GM18861 (cell line): ENCODE measurements at regions not wholly inside any gene's neighbourhood (a gene's known extent, or its start where the extent isn't known, plus 50 kb on each side); places are given as distances from the start of the nearest gene placed in this dataset.

Source experiments
- ATAC-seq: cut with Tn5 transposase; IDR thresholded peaks from one replicate; pipeline ENCODE4 v1.9.1; 2021; ENCODE audit not compliant: unreplicated experiment

DNA sequence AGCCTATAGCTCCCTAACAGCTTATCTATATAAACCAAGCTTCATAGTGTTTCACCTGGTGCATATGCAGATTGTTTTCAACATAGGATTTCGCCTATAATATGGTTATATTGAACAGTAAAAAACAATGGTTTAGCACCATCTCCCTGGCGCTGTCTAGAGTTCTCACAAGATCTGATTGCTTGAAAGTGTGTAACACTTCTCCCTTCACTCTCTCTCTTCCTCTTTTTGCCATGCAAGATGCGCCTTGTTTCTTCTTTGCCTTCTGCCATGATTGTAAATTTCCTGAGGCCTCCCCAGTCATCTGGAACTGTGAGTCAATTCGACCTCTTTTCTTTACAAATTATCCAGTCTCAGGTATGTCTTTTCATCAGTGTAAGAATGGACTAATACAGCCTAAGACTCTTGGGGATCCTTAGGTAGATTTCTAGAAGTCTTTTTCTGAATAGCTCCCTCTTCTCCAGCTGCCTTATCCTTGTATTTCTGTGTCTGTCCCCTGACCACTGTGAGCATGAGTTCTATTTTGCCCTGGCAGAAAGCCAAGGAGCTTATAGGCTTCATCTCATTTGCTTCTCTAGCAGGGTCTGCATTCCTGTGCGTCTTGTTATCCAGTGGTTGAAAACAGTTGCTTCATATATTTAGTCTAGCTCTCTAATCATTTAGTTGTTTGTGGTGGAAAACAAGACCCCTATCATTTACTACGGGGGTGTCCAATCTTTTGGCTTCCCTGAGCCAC lies 401.6 kb downstream of the GPD2 start:
- no peak for ATAC-seq

DNA sequence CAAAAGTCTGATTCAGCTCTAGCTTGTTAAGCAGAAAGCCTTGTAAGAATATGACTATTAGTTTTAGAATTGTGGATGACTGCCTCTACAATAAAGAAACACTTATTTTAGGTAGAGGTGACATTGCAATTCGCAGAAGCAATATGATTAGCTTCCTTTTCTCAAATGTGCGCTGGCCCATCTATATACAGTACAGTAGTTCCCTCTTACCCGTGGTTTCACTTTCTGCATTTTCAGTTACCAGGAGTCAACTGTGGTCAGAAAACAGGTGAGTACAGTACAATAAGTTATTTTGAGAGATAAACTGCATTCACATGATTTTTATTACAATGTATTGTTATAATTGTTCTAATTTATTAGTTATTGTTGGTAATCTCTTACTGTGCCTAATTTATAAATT lies 405.1 kb downstream of the GPD2 start:
- no peak for ATAC-seq

GRCh38 chr2:156845806-156846558 lies 409.8 kb downstream of the GPD2 start:
- ATAC-seq = no peak

- ATAC-seq = no peak
Observed at GRCh38 chr2:156852210-156852609, 405.3 kb upstream of the GALNT5 start.

- ATAC-seq = no peak
Observed at GRCh38 chr2:156852681-156853080, 404.8 kb upstream of the GALNT5 start.

GRCh38 chr2:156864325-156864724 lies 393.2 kb upstream of the GALNT5 start:
- no peak for ATAC-seq

DNA sequence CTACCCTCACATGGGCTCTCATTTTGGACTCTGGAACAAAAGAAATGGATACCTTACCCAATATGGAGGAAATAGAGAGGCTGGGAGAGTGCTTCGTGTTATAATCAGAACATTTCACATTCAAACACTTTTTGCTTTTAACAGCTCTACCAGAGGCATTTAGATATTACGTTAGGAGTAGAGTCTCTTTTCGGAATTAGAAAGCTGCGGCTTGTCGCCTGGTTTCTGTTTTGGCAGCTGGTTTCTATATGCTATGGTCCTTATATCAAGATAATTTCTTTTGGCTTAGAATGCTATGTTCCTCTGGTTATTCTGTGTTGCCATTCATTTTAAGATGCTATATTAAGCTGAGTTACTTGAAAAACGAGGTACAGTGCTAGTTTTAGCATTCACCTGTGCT lies 392.8 kb upstream of the GALNT5 start:
- ATAC-seq = no peak

GRCh38 chr2:156867201-156867600 lies 390.3 kb upstream of the GALNT5 start:
- no peak for ATAC-seq

DNA sequence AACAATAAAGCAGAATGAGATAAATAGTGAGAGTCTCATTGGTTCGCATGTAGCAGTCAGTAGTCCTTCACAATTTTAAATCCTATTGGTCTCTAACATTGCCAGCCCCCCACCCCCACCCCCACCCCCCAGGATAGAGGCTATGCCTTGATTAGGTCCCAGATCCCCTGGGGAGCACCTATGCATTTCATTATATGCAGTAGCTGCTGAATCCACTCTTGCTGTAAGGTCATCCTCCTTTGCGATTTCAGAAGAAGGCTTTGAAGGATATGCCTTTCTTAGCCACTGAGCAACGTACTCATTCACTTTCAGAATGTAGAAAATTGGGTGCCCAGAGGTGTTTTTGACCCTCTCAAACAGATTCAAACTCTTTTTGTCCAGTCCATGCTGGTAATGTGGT lies 382.8 kb upstream of the GALNT5 start:
- no peak for ATAC-seq

DNA sequence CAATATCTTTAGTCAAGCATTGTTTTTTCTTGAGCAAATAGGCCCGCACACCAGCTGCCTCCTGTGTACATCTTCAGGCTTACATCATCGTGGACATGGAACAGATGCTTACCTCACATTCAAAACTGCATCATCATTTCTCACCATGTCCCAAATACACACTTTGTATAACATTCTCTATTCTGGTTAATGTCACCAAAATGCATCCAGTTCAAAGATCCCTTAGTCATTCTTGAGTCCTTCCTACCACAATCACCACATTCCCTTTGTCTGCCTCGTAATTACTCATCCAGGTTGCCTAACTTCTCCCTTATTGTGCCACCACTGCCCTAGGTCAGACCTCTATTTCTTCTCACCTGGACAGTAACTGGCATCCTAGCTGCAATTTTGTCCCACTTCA lies 373.7 kb upstream of the GALNT5 start:
- ATAC-seq = no peak

DNA sequence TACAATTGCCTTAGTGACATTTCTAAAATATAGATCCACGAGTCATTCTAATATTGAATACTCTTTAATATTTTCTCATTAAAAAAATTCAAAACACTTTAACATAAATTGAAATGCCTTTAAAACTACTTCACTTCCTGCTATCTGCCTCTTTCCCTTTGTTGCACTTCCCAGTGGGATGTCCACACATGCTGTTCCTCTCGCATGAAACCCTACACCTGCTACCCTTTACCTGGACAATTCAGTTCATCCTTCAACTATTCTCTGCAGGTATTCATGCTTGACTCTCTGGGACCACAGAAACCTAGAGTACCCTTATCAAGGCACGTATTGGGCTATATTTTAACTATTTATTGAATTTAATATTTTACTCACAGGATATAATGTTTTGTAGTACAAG lies 373.3 kb upstream of the GALNT5 start:
- no peak for ATAC-seq

GRCh38 chr2:156890529-156891148 lies 366.9 kb upstream of the GALNT5 start:
- no peak for ATAC-seq

GRCh38 chr2:156891609-156892008 lies 365.9 kb upstream of the GALNT5 start:
- ATAC-seq = no peak

DNA sequence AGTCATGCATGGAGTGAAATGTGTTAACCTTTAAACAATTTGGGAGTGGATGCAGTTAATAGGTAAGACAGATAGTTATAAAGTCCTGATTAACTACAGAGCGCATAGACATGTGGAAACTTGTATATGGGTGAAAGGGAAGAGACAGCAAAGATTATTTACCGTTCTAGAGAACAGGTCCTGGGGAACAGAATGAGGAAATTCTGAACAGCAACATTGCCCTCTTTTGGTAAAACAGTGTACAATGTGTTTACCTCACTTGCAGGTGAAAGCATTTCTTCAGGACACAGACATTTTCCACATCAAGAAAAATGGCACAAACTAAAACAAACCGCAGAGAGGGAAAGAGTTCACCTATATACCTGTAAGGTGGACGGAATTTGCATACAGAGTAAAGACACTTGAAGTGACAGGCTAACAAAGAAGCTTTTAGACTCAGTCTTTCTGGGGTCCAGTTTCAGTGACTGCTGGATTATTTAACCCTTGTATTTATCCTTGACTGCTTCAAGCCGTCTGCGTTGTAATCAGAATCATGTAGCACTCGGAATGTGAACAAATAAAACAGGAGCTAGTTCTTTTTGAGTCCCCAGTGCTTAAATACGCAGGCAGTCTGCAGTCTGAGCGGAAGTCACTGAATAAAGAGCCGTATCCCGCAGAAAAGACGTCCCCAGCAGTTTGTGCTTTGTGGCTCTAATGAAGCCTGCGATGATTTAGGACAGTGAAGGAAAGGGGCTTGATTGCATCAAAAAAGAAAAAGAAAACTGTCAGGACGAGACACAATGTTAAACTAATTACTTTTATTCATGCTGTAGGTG lies 364.8 kb upstream of the GALNT5 start:
- ATAC-seq = peak; percentile 41

DNA sequence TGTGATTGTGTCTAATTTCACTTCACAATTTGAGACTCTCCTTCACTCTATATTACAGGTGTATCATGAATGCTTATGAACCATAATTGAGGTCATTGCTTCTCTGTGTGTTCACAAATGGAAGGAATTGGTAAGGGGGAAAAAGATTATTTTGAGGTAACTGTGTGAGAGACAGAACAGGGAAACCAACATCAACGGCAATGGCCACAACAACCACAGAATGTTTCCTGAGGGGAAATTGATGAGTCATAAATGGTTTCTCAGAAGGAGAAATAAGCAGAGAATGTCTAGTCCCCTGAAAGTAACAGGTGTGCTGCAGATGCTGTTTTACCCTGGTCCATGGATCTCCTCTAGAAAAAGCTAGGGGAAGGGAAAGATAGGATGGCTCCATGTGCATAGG lies 361.2 kb upstream of the GALNT5 start:
- peak; percentile 93 for ATAC-seq

DNA sequence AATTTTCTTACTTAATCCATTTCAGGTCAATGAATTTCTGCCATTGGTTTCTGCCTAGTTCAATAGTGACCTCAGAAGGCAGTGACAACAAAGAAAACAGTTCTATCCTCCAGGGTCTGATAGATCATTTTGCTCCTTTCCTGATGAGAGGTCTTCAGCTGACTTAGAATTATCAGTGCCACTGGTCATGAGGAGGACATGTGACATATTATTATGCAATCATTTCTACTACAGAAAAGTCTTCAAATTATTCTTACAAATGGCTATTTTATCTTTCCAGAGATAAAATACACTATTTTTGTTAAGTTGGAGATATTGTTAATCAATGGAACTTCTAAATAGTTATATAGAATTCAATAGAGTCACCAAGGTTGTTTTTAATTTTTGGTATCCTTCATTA lies 360.0 kb upstream of the GALNT5 start:
- ATAC-seq = no peak

DNA sequence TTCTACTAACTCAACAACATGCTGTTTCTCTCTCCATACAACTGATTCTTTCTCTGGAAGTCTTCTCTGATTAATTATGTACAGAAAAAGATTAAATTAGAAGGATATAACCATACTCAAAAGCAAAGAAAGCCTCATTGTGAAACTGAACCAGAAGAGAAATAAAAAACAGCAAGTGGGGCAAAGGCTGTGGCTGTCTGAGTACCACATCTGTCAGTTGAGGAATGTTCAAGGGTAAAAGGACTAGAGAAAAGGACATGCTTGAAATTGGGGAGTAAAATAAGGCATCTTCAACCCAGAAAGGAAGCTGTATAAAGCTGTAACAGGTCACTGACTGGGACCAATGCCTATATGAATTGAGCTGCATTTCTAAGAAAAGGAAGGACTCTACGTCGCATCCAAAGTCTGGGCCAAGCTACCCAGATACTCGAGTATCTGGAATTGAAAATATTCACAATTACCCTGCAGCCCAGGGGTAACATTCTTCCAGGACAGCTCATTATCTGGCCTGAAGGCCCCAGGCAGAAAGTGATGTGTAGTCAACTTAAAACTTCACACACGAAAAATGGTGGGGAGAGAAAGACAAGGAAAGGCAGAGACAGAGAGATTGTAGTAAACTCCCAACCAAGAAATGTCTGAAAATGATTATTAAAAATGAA lies 356.0 kb upstream of the GALNT5 start:
- ATAC-seq = no peak

DNA sequence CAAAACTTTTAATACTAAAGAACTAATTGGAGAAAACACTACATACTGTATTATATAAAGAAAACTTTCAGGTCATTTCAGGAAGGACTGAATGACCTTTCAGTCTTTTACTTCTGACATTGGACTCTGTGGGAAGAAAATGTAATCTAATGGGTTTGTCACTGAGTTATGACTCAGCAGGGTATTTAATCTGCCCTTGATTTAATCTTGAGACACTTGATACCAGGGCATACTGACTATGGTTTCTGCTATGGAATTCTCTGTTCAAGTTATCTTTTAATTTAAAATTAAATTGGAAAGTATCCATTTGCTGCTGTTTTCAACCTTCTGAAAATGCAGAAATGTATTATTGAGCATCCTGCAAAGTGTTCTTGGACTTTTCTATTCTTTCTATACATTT lies 354.2 kb upstream of the GALNT5 start:
- ATAC-seq = no peak

DNA sequence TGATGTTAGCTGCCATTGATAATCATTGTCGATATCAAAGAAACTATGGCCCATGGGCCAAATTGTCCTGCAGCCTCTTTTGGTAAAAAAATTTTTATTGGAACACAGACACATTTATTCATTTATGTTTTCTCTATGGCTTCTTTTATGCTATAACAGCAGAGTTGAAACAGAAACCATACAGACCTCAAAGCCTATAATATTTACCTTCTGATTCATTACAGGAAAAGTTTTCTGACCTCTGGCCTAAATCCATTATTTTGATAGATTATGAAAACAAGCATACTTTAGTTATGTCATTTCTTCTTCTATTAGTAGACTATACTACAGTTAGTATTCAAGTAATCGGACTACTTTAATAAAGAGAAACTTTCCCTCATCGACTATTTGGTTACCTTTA lies 349.7 kb upstream of the GALNT5 start:
- ATAC-seq = peak; percentile 63

DNA sequence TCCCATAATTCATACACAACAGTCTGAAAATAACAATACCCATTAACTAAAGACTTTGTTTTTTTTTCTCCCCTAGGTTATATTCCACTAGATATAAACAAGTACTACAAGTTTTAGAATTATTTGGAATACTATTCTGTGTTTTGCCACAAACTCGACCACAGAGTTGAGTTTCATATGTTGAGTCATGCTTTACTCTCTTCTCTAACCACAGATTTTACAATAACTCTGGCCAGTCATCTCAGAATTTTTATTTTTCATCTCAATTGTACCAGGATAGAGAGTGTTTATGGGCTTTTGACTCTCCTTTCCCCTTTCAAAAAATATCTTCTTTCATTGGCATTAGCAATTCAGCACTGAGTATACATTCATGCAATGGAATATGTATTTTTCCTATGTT lies 348.7 kb upstream of the GALNT5 start:
- ATAC-seq = peak; percentile 58

DNA sequence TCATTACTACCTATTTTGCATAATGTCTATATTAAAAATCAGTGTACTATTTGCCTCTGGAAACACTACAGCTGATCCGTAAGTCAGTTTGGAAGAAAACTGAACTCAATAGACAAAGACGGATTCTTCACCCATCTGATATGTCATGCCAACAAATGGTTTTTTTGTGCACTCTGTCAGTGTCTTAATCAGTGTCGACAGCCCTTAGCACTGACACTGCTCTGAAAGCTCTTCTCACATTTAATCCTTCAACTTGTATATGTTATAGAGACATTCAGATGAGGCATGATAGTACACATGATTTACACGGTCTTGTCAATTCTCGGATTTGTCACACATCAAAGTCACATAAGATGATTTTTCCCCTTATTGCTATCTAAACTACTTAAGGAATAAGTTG lies 347.5 kb upstream of the GALNT5 start:
- no peak for ATAC-seq
